SK-N-SH (cell line): ENCODE measurements at regions not wholly inside any gene's neighbourhood (a gene's known extent, or its start where the extent isn't known, plus 50 kb on each side); places are given as distances from the start of the nearest gene placed in this dataset.

Source experiments
- ELF1 ChIP-seq: IDR thresholded peaks from 2 replicates; pipeline ENCODE4 v1.4.0; 2012
- EP300 ChIP-seq, 2 experiments: IDR thresholded peaks; 2 replicates each; pipeline versions ENCODE4 v1.4.0 to v1.6.1; 2012; ENCODE audit warnings: borderline replicate concordance in 1 of 2, low read depth in 1 of 2, low read length in 1 of 2
- FOXM1 ChIP-seq: IDR thresholded peaks from 2 replicates; pipeline ENCODE4 v1.4.0; 2012; ENCODE audit warnings: low read depth, mild to moderate bottlenecking
- GABPA ChIP-seq: IDR thresholded peaks from 2 replicates; pipeline ENCODE4 v1.4.0; 2012; ENCODE audit warnings: low read depth, mild to moderate bottlenecking
- MAX ChIP-seq: IDR thresholded peaks from 2 replicates; pipeline ENCODE4 v1.4.0; 2012; ENCODE audit warnings: low read depth
- NRF1 ChIP-seq: IDR thresholded peaks from 2 replicates; pipeline ENCODE4 v1.6.1; 2012; ENCODE audit warnings: low read depth, mild to moderate bottlenecking, low read length
- RAD21 ChIP-seq: IDR thresholded peaks from 2 replicates; pipeline ENCODE4 v1.6.1; 2012; ENCODE audit warnings: mild to moderate bottlenecking, low read length
- ZBTB33 ChIP-seq: IDR thresholded peaks from 2 replicates; pipeline ENCODE4 v1.4.0; 2012; ENCODE audit warnings: low read depth, borderline replicate concordance
- TF ChIP-seq, protein P1 (sequence below): IDR thresholded peaks from 2 replicates; pipeline ENCODE4 v1.6.1; 2012; ENCODE audit warnings: mild to moderate bottlenecking, low read depth, low read length, moderate library complexity
- TF ChIP-seq, protein P2 (sequence below): fragments of 200-600 bp; sonication (generic); IDR thresholded peaks from 2 replicates; pipeline ENCODE4 v1.6.1; 2017; ENCODE audit warnings: antibody characterized with exemption, mild to moderate bottlenecking, moderate library complexity
- TF ChIP-seq, protein P3 (sequence below): IDR thresholded peaks from 2 replicates; pipeline ENCODE4 v1.4.0; 2012; ENCODE audit warnings: low read depth, borderline replicate concordance

GRCh38 chr7:116380025-116380424, 119.5 kb upstream of the CAV2 start:
- TF ChIP-seq, protein P1, sequence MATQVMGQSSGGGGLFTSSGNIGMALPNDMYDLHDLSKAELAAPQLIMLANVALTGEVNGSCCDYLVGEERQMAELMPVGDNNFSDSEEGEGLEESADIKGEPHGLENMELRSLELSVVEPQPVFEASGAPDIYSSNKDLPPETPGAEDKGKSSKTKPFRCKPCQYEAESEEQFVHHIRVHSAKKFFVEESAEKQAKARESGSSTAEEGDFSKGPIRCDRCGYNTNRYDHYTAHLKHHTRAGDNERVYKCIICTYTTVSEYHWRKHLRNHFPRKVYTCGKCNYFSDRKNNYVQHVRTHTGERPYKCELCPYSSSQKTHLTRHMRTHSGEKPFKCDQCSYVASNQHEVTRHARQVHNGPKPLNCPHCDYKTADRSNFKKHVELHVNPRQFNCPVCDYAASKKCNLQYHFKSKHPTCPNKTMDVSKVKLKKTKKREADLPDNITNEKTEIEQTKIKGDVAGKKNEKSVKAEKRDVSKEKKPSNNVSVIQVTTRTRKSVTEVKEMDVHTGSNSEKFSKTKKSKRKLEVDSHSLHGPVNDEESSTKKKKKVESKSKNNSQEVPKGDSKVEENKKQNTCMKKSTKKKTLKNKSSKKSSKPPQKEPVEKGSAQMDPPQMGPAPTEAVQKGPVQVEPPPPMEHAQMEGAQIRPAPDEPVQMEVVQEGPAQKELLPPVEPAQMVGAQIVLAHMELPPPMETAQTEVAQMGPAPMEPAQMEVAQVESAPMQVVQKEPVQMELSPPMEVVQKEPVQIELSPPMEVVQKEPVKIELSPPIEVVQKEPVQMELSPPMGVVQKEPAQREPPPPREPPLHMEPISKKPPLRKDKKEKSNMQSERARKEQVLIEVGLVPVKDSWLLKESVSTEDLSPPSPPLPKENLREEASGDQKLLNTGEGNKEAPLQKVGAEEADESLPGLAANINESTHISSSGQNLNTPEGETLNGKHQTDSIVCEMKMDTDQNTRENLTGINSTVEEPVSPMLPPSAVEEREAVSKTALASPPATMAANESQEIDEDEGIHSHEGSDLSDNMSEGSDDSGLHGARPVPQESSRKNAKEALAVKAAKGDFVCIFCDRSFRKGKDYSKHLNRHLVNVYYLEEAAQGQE: no peak
- TF ChIP-seq, protein P2, sequence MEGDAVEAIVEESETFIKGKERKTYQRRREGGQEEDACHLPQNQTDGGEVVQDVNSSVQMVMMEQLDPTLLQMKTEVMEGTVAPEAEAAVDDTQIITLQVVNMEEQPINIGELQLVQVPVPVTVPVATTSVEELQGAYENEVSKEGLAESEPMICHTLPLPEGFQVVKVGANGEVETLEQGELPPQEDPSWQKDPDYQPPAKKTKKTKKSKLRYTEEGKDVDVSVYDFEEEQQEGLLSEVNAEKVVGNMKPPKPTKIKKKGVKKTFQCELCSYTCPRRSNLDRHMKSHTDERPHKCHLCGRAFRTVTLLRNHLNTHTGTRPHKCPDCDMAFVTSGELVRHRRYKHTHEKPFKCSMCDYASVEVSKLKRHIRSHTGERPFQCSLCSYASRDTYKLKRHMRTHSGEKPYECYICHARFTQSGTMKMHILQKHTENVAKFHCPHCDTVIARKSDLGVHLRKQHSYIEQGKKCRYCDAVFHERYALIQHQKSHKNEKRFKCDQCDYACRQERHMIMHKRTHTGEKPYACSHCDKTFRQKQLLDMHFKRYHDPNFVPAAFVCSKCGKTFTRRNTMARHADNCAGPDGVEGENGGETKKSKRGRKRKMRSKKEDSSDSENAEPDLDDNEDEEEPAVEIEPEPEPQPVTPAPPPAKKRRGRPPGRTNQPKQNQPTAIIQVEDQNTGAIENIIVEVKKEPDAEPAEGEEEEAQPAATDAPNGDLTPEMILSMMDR: no peak
- no peak for TF ChIP-seq GABPA
- TF ChIP-seq ZBTB33: no peak
- TF ChIP-seq ELF1: no peak
- TF ChIP-seq FOXM1: no peak
- no peak for TF ChIP-seq RAD21
- TF ChIP-seq NRF1: no peak
- TF ChIP-seq, protein P3, sequence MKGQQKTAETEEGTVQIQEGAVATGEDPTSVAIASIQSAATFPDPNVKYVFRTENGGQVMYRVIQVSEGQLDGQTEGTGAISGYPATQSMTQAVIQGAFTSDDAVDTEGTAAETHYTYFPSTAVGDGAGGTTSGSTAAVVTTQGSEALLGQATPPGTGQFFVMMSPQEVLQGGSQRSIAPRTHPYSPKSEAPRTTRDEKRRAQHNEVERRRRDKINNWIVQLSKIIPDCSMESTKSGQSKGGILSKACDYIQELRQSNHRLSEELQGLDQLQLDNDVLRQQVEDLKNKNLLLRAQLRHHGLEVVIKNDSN: no peak
- no peak for TF ChIP-seq EP300 (IDR thresholded peaks at IDR 0.05; ENCODE audit: borderline replicate concordance in 1 of 2, low read depth in 1 of 2, low read length in 1 of 2)
- TF ChIP-seq MAX: no peak
